Nephron (organoid): ENCODE measurements at regions not wholly inside any gene's neighbourhood (a gene's known extent, or its start where the extent isn't known, plus 50 kb on each side); places are given as distances from the start of the nearest gene placed in this dataset.

Experiments
- H3K27ac Mint-ChIP-seq, 3 experiments: 2 replicates each; pipeline ENCODE4 v1.8.0; 2020; ENCODE audit warnings: mixed read lengths in 3 of 3, mild to moderate bottlenecking in 2 of 3, moderate library complexity in 1 of 3
- H3K27me3 Mint-ChIP-seq: 2 replicates; pipeline ENCODE4 v1.8.0; 2021; ENCODE audit warnings: low read depth, mild to moderate bottlenecking, moderate library complexity, mixed read lengths
- H3K36me3 Mint-ChIP-seq: 2 replicates; pipeline ENCODE4 v1.8.0; 2020; ENCODE audit warnings: low read depth, mixed read lengths
- H3K4me1 Mint-ChIP-seq: 2 replicates; pipeline ENCODE4 v1.8.0; 2020; ENCODE audit warnings: mixed read lengths
- H3K4me3 Mint-ChIP-seq, 3 experiments: 2 replicates each; pipeline ENCODE4 v1.8.0; 2020; ENCODE audit warnings: mild to moderate bottlenecking in 3 of 3, mixed read lengths in 3 of 3, moderate library complexity in 2 of 3
- H3K9me3 Mint-ChIP-seq: 2 replicates; pipeline ENCODE4 v1.8.0; 2020; ENCODE audit warnings: mixed read lengths
- TF ChIP-seq, protein P1 (sequence below), 3 experiments: fragments of 200-600 bp; sonication (generic); IDR thresholded peaks; one replicate each; pipeline ENCODE4 v1.5.0; 2021; ENCODE audit warnings: antibody characterized with exemption in 3 of 3; ENCODE audit not compliant: unreplicated experiment in 3 of 3

DNA sequence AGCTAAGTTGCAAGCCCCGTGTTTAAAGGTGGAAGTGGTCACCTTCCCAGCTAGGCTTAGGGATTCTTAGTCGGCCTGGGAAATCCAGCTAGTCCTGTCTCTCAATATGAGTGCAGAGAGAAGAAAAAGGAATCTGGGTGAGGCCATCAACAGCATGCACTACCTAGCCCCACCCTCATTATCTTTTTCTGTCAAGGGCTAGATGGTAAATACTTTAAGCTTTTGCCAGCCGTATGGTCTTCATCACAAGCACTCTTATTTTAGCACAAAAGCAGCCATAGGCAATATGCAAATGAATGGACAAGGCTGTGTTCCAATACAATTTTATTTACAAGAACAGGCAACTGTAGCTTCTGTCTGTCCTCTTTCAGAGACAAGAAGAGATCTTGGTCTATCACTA is 282.9 kb downstream of the ZNF674 start:
- Mint-ChIP-seq H3K36me3 (no peaks in the 10 kb centered on the region), H3K27me3 (no peaks in the 10 kb centered on the region), H3K27ac (no peak overlapping the region), H3K4me1 (no peaks in the 10 kb centered on the region), H3K4me3 (no peak overlapping the region), H3K9me3 (peaks cover 2% of the 10 kb centered on the region)
- TF ChIP-seq, protein P1, sequence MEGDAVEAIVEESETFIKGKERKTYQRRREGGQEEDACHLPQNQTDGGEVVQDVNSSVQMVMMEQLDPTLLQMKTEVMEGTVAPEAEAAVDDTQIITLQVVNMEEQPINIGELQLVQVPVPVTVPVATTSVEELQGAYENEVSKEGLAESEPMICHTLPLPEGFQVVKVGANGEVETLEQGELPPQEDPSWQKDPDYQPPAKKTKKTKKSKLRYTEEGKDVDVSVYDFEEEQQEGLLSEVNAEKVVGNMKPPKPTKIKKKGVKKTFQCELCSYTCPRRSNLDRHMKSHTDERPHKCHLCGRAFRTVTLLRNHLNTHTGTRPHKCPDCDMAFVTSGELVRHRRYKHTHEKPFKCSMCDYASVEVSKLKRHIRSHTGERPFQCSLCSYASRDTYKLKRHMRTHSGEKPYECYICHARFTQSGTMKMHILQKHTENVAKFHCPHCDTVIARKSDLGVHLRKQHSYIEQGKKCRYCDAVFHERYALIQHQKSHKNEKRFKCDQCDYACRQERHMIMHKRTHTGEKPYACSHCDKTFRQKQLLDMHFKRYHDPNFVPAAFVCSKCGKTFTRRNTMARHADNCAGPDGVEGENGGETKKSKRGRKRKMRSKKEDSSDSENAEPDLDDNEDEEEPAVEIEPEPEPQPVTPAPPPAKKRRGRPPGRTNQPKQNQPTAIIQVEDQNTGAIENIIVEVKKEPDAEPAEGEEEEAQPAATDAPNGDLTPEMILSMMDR (IDR thresholded peaks at IDR 0.05; ENCODE audit: unreplicated experiment in 3 of 3), result no peak

DNA sequence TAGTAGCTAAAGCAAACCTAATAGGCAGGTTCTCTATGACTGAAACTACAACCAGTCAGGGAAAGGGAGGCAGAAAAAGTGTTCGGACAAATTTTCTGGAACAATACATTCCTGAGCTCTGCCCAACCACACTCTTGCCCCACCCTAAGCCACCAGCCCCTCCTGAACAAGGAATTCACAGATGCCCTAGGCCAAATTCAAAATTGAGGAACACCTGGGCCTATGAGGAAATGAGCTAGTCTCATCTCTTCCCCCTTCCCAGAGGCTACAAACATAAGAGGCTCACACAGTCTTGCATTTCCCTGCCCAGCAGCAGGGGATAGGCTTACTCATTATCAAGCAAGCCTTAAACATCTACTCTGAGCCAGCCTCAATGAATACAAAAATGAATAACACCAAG is 284.7 kb downstream of the ZNF674 start:
- Mint-ChIP-seq H3K9me3 (peaks cover 2% of the 10 kb centered on the region), H3K4me1 (no peaks in the 10 kb centered on the region), H3K4me3 (no peak overlapping the region), H3K27ac (no peak overlapping the region), H3K27me3 (no peaks in the 10 kb centered on the region), H3K36me3 (no peaks in the 10 kb centered on the region)
- TF ChIP-seq, protein P1 (IDR thresholded peaks at IDR 0.05; ENCODE audit: unreplicated experiment in 3 of 3), result no peak

DNA sequence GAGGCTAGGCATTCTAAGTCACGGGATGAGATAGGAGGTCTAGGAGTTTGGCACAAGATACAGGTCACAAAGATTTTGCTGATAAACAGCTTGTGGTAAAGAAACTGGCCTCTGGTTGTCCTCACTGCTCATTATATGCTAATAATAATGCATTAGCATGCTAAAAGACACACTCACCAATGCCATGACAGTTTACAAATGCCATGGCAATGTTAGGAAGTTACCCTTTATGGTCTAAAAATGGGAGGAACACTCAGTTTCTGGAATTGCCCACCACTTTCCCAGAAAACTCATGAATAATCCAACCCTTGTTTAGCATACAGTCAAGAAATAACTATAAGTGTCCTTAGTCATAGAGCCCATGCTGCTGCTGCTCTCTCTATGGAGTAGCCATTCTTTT is 286.9 kb downstream of the ZNF674 start:
- H3K9me3 Mint-ChIP-seq, result peaks cover 5% of the 10 kb centered on the region
- no peak overlapping the region for H3K4me3 Mint-ChIP-seq
- H3K27ac Mint-ChIP-seq, result peak overlapping the region in 1 of 3 experiments; percentile 21
- no peaks in the 10 kb centered on the region for H3K27me3 Mint-ChIP-seq
- no peaks in the 10 kb centered on the region for H3K36me3 Mint-ChIP-seq
- H3K4me1 Mint-ChIP-seq, result peaks cover 6% of the 10 kb centered on the region
- TF ChIP-seq, protein P1 (IDR thresholded peaks at IDR 0.05; ENCODE audit: unreplicated experiment in 3 of 3), result no peak

DNA sequence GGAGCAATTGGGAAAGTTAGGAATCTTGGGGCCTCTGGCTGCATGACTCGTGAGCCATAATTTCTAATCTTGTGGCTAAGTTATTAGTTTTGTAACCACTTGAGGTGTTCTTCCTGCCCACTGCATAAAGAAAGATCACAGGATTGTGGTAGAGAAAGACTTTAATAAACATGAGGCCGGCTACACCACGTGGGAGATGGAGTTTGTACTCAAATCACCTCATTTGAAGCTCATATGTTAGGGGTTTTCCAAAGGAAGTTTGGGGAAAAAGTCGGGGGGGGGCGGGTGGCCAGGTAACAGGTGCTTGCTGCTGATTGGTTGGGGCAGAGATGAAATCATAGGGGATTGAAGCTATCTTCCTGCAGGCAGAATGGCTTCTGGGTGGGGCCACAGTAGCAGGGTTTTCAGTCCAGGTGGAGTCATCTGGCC is 287.8 kb downstream of the ZNF674 start:
- H3K27ac Mint-ChIP-seq, result no peak overlapping the region
- H3K9me3 Mint-ChIP-seq, result peaks cover 5% of the 10 kb centered on the region
- H3K4me3 Mint-ChIP-seq, result no peak overlapping the region
- H3K4me1 Mint-ChIP-seq, result peaks cover 6% of the 10 kb centered on the region
- H3K36me3 Mint-ChIP-seq, result no peaks in the 10 kb centered on the region
- no peaks in the 10 kb centered on the region for H3K27me3 Mint-ChIP-seq
- TF ChIP-seq, protein P1 (IDR thresholded peaks at IDR 0.05; ENCODE audit: unreplicated experiment in 3 of 3), result no peak

DNA sequence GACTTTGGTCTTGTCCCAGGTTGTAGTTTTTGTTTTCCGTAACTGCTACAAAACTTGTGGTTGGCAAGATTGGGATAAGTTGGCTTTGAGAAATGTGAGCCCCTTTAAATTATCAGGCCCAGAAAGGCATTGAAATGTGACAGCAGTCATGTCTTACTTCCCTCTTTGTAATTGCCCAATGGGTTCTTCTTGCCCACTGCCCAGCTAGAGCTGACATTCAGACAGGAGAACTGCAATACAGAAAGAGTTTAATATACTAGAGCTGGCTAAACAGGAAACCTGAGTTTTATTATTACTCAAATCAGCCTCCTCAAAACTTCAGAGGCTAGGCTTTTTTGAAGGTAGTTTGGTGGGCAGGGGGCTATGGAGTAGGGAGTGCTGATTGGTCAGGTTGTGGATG is 288.3 kb downstream of the ZNF674 start:
- H3K9me3 Mint-ChIP-seq, result peaks cover 5% of the 10 kb centered on the region
- H3K36me3 Mint-ChIP-seq, result no peaks in the 10 kb centered on the region
- peaks cover 6% of the 10 kb centered on the region for H3K4me1 Mint-ChIP-seq
- H3K27ac Mint-ChIP-seq, result no peak overlapping the region
- no peaks in the 10 kb centered on the region for H3K27me3 Mint-ChIP-seq
- TF ChIP-seq, protein P1 (IDR thresholded peaks at IDR 0.05; ENCODE audit: unreplicated experiment in 3 of 3), result no peak
- H3K4me3 Mint-ChIP-seq, result no peak overlapping the region

DNA sequence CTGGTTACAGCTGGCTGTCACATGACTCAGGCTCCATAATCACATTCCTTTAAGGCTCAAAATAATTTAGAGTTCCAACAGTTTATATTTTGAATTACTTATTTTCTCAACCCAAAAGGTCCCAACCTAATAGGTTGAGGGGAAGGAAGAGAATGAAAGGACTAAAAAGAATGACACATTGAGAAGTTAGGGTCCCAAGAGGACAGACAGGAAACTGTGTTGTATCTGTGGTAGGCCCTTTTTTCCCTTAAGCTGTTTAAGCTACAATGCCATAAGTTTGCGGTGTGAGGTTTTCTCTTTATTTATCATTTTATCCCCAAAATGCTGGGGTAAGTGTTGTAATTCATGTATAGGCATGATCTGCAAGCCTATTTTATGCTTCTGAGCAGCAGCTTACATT is 290.2 kb downstream of the ZNF674 start:
- TF ChIP-seq, protein P1 (IDR thresholded peaks at IDR 0.05; ENCODE audit: unreplicated experiment in 3 of 3), result no peak
- H3K9me3 Mint-ChIP-seq, result peaks cover 4% of the 10 kb centered on the region
- H3K36me3 Mint-ChIP-seq, result no peaks in the 10 kb centered on the region
- H3K4me3 Mint-ChIP-seq, result no peak overlapping the region
- H3K27ac Mint-ChIP-seq, result peak overlapping the region; percentile 90 to 94 (median 92)
- no peaks in the 10 kb centered on the region for H3K27me3 Mint-ChIP-seq
- peaks cover 6% of the 10 kb centered on the region for H3K4me1 Mint-ChIP-seq
